Neural cell (in vitro differentiated cells): ENCODE measurements at regions not wholly inside any gene's neighbourhood (a gene's known extent, or its start where the extent isn't known, plus 50 kb on each side); places are given as distances from the start of the nearest gene placed in this dataset.
"Not testable (repeated sequence)": the region's sequence is repeated elsewhere in the genome, so short reads cannot be mapped to it uniquely, and the experiment has no call there.

Source experiments
- H2AFZ ChIP-seq: fragments of 200-600, 300-800 bp; sonication (generic), shearing (Covaris generic); 2 replicates; pipeline ENCODE4 v1.6.0; 2014; ENCODE audit warnings: low read depth, mild to moderate bottlenecking, antibody characterized with exemption, low read length, moderate library complexity
- H3F3A ChIP-seq: fragments of 200-600 bp; shearing (Covaris generic); 2 replicates; pipeline ENCODE4 v1.6.1; 2016; ENCODE audit warnings: mild to moderate bottlenecking, moderate library complexity, mixed read lengths, antibody characterized with exemption, low read length; ENCODE audit not compliant: insufficient read depth, poor library complexity, severe bottlenecking
- H3K27ac ChIP-seq: fragments of 200-600, 300-800 bp; sonication (generic), shearing (Covaris generic); 2 replicates; pipeline ENCODE4 v1.5.1; 2014; ENCODE audit warnings: mild to moderate bottlenecking, low read length, moderate library complexity
- H3K27me3 ChIP-seq: fragments of 300-800, 200-600 bp; sonication (generic), shearing (Covaris generic); 2 replicates; pipeline ENCODE4 v1.6.0; 2014; ENCODE audit warnings: mild to moderate bottlenecking, low read depth, low read length, moderate library complexity; ENCODE audit not compliant: insufficient read depth
- H3K36me3 ChIP-seq: fragments of 300-800, 200-600 bp; sonication (generic), shearing (Covaris generic); 2 replicates; pipeline ENCODE4 v1.5.1; 2014; ENCODE audit warnings: mild to moderate bottlenecking, antibody characterized with exemption, low read length, moderate library complexity; ENCODE audit not compliant: insufficient read depth
- H3K4me2 ChIP-seq: fragments of 300-800, 200-600 bp; sonication (generic), shearing (Covaris generic); 2 replicates; pipeline ENCODE4 v1.6.0; 2014; ENCODE audit warnings: mild to moderate bottlenecking, low read length
- H3K4me3 ChIP-seq: fragments of 300-800, 200-600 bp; sonication (generic), shearing (Covaris generic); 2 replicates; pipeline ENCODE4 v1.5.1; 2014; ENCODE audit warnings: mild to moderate bottlenecking, low read length, moderate library complexity
- H3K79me2 ChIP-seq: fragments of 200-600 bp; shearing (Covaris generic); replicated peaks from 2 replicates; pipeline ENCODE4 v1.6.0; 2014; ENCODE audit warnings: mild to moderate bottlenecking, low read length, moderate library complexity; ENCODE audit not compliant: insufficient read depth
- H3K9ac ChIP-seq: fragments of 300-800, 200-600 bp; sonication (generic), shearing (Covaris generic); 2 replicates; pipeline ENCODE4 v1.6.1; 2016; ENCODE audit warnings: mild to moderate bottlenecking, low read length, mixed read lengths
- H3K9me2 ChIP-seq: fragments of 200-600 bp; shearing (Covaris generic); 2 replicates; pipeline ENCODE4 v1.6.1; 2016; ENCODE audit warnings: mild to moderate bottlenecking, low read length, mixed read lengths; ENCODE audit not compliant: insufficient read depth
- H3K9me3 ChIP-seq: fragments of 200-600, 300-800 bp; sonication (generic), shearing (Covaris generic); 2 replicates; pipeline ENCODE4 v1.6.1; 2016; ENCODE audit warnings: mild to moderate bottlenecking, mixed run types, low read length, moderate library complexity, mixed read lengths
- H4K20me1 ChIP-seq: fragments of 200-600 bp; shearing (Covaris generic); 2 replicates; pipeline ENCODE4 v1.6.1; 2016; ENCODE audit warnings: mild to moderate bottlenecking, mixed run types; ENCODE audit not compliant: insufficient read depth
- CTCF ChIP-seq: fragments of 450-650 bp; IDR thresholded peaks from 2 replicates; pipeline ENCODE4 v1.5.1; 2014; ENCODE audit warnings: antibody characterized with exemption, mild to moderate bottlenecking, moderate library complexity; ENCODE audit not compliant: poor library complexity, severe bottlenecking
- EP300 ChIP-seq: fragments of 450-650 bp; conservative IDR thresholded peaks from 2 replicates; pipeline ENCODE4 v1.6.1; 2014; ENCODE audit warnings: antibody characterized with exemption, mild to moderate bottlenecking, moderate library complexity; ENCODE audit not compliant: poor library complexity, severe bottlenecking
- EZH2 ChIP-seq: fragments of 200-600, 300-800 bp; shearing (Covaris generic), sonication (generic); IDR thresholded peaks from 2 replicates; pipeline ENCODE4 v1.6.1; 2014; ENCODE audit warnings: antibody characterized with exemption, low read length, borderline replicate concordance, mild to moderate bottlenecking; ENCODE audit not compliant: insufficient read depth, poor library complexity, severe bottlenecking
- MXI1 ChIP-seq: fragments of 450-650 bp; conservative IDR thresholded peaks from 2 replicates; pipeline ENCODE4 v1.6.1; 2014; ENCODE audit warnings: antibody characterized with exemption, mild to moderate bottlenecking; ENCODE audit not compliant: poor library complexity, severe bottlenecking
- POLR2AphosphoS5 ChIP-seq: IDR thresholded peaks from 2 replicates; pipeline ENCODE4 v1.6.1; 2012
- RAD21 ChIP-seq: fragments of 450-650 bp; conservative IDR thresholded peaks from 2 replicates; pipeline ENCODE4 v1.6.1; 2014; ENCODE audit warnings: antibody characterized with exemption, mild to moderate bottlenecking, moderate library complexity
- REST ChIP-seq: IDR thresholded peaks from 2 replicates; pipeline ENCODE4 v1.6.1; 2012; ENCODE audit warnings: borderline replicate concordance
- SMC3 ChIP-seq: fragments of 450-650 bp; conservative IDR thresholded peaks from 2 replicates; pipeline ENCODE4 v1.6.1; 2014; ENCODE audit warnings: antibody characterized with exemption, mild to moderate bottlenecking, moderate library complexity; ENCODE audit not compliant: poor library complexity
- TAF1 ChIP-seq: IDR thresholded peaks from 2 replicates; pipeline ENCODE4 v1.6.1; 2012; ENCODE audit warnings: low read depth

GRCh38 chr2:83342860-83343329, 1116.2 kb downstream of the SUCLG1 start:
- Histone ChIP-seq H2AFZ (no peak overlapping the region), H3K79me2 (no peaks in the 10 kb centered on the region), H3F3A (no peaks in the 10 kb centered on the region), H3K9me3 (no peaks in the 10 kb centered on the region), H3K9ac (no peak overlapping the region), H3K27ac (no peak overlapping the region), H3K36me3 (no peaks in the 10 kb centered on the region), H3K4me3 (no peak overlapping the region), H3K9me2 (no peaks in the 10 kb centered on the region), H3K4me2 (no peak overlapping the region), H3K27me3 (no peaks in the 10 kb centered on the region), H4K20me1 (no peaks in the 10 kb centered on the region)
- TF ChIP-seq MXI1 (no peak), SMC3 (no peak), EZH2 (no peak)

- Histone ChIP-seq H3F3A (no peaks in the 10 kb centered on the region), H3K36me3 (no peaks in the 10 kb centered on the region), H3K9me2 (no peaks in the 10 kb centered on the region), H3K27ac (no peak overlapping the region), H2AFZ (no peak overlapping the region), H4K20me1 (no peaks in the 10 kb centered on the region), H3K9ac (no peak overlapping the region), H3K4me3 (no peak overlapping the region), H3K27me3 (no peaks in the 10 kb centered on the region), H3K4me2 (no peak overlapping the region), H3K79me2 (no peaks in the 10 kb centered on the region), H3K9me3 (no peaks in the 10 kb centered on the region)
- TF ChIP-seq TAF1 (no peak), REST (no peak), EZH2 (no peak), SMC3 (no peak), CTCF (no peak), EP300 (no peak), MXI1 (no peak), POLR2AphosphoS5 (no peak), RAD21 (no peak)
Observed at GRCh38 chr2:83340424-83340823, 1118.7 kb downstream of the SUCLG1 start.

- not testable (repeated sequence) for H3K79me2 ChIP-seq, H3K9me3 ChIP-seq, H4K20me1 ChIP-seq, H3K9me2 ChIP-seq, H3F3A ChIP-seq, H3K4me2 ChIP-seq, H2AFZ ChIP-seq, H3K36me3 ChIP-seq, H3K4me3 ChIP-seq, H3K27ac ChIP-seq, H3K27me3 ChIP-seq, H3K9ac ChIP-seq
Observed at GRCh38 chr2:83339942-83340341, 1119.1 kb downstream of the SUCLG1 start.
